Spleen (tissue), 11 donors: ENCODE measurements at regions not wholly inside any gene's neighbourhood (a gene's known extent, or its start where the extent isn't known, plus 50 kb on each side); places are given as distances from the start of the nearest gene placed in this dataset.

Experiments used
- DNase-seq: peaks from one replicate; pipeline ENCODE4 v3.0.0-alpha.2; 2020
- H3K27ac ChIP-seq, 8 donors: fragments of 200-600 bp; sonication (generic) in 7 of 8; 1 replicate in 4 of 8; 2 replicates in 4 of 8; pipeline versions ENCODE4 v1.5.0 to v1.8.0; 2016 to 2021; ENCODE audit warnings: inconsistent platforms in 4 of 8, mild to moderate bottlenecking in 4 of 8, moderate library complexity in 1 of 8
- H3K27me3 ChIP-seq, 7 donors: fragments of 200-600 bp; sonication (generic) in 6 of 7; replicated peaks in 1 of 7; 1 replicate in 4 of 7; 2 replicates in 3 of 7; pipeline versions ENCODE4 v1.5.0 to v1.8.0; 2016 to 2021; ENCODE audit warnings: inconsistent platforms in 3 of 7, mild to moderate bottlenecking in 1 of 7
- H3K36me3 ChIP-seq, 6 donors: fragments of 200-600 bp; sonication (generic) in 5 of 6; 1 replicate in 4 of 6; 2 replicates in 2 of 6; pipeline versions ENCODE4 v1.5.0 to v1.8.0; 2016 to 2021; ENCODE audit warnings: inconsistent platforms in 2 of 6
- H3K4me1 ChIP-seq, 6 donors: fragments of 200-600 bp; sonication (generic) in 5 of 6; 1 replicate in 3 of 6; 2 replicates in 3 of 6; pipeline versions ENCODE4 v1.5.0 to v1.8.0; 2016 to 2021; ENCODE audit warnings: inconsistent platforms in 3 of 6
- H3K4me3 ChIP-seq, 8 donors: fragments of 200-600 bp; sonication (generic) in 7 of 8; 1 replicate in 4 of 8; 2 replicates in 4 of 8; pipeline versions ENCODE4 v1.5.0 to v1.8.0; 2016 to 2021; ENCODE audit warnings: inconsistent platforms in 4 of 8, mild to moderate bottlenecking in 4 of 8, moderate library complexity in 2 of 8
- H3K9me3 ChIP-seq, 8 donors: fragments of 200-600 bp; sonication (generic) in 7 of 8; 1 replicate in 4 of 8; 2 replicates in 4 of 8; pipeline versions ENCODE4 v1.5.0 to v1.8.0; 2016 to 2021; ENCODE audit warnings: inconsistent platforms in 4 of 8
- CTCF ChIP-seq, 11 experiments: fragments of 200-600 bp in 7 of 11; fragments of 450-650 bp in 4 of 11; sonication (generic) in 4 of 11; IDR thresholded peaks in 8 of 11; conservative IDR thresholded peaks in 3 of 11; 1 replicate in 7 of 11; 2 replicates in 4 of 11; pipeline versions ENCODE4 v1.4.0 to v1.8.0; 2016 to 2021; ENCODE audit warnings: antibody characterized with exemption in 11 of 11, inconsistent platforms in 4 of 11, mild to moderate bottlenecking in 1 of 11
- POLR2A ChIP-seq, 3 donors: fragments of 450-650 bp; IDR thresholded peaks; one replicate each; pipeline ENCODE4 v1.5.1; 2017; ENCODE audit warnings: antibody characterized with exemption in 3 of 3, mild to moderate bottlenecking in 1 of 3
- POLR2AphosphoS5 ChIP-seq, 3 donors: sonication (generic); formaldehyde crosslinking; IDR thresholded peaks; one replicate each; pipeline ENCODE4 v1.5.1; 2017; ENCODE audit warnings: antibody characterized with exemption in 3 of 3
- WGBS, 5 donors: extraction: QIAGEN DNeasy Blood & Tissue Kit in 3 of 5; methylation state at CpG; one replicate each; pipeline versions ENCODE4 v1.1.5 to v1.1.7; 2013 to 2018; 5-methylcytosine and 5-hydroxymethylcytosine counted together
- intact Hi-C: fragments of 100-400 bp; cut with DNase I; formaldehyde crosslinking; loops from one replicate; pipeline ENCODE4 v1.15.0; 2023; ENCODE audit warnings: low total_unique reads
- donor health status: healthy with polysubstance abuse.
- donor health status: DM: no; HTN: no; CAD: no; lungs with moderate emphysema.
- donor health status: DM: no; HTN: no; CAD: no.
- donor health status: Bipolar disorder and iron deficiency.
- donor health status: healthy.
- donor health status: DM: no; HTN: no; CAD: no.
- donor health status: DM: yes; HTN: yes; CAD: no.

- intact Hi-C loops = no loop called here
- H3K9me3 ChIP-seq = no peaks in the 10 kb centered on the region
- peak overlapping the region in 6 of 8 donors; percentile 1 to 70 (median 44) for H3K27ac ChIP-seq
- H3K4me3 ChIP-seq = no peak overlapping the region
- DNase-seq = no peak
- WGBS, 5 donors = 70 to 86% (median 72%) methylated on average over 7 of the region's 7 CpGs
- H3K36me3 ChIP-seq = no peaks in the 10 kb centered on the region
- H3K4me1 ChIP-seq = peaks cover 0 to 5% (median 0%) of the 10 kb centered on the region in 6 donors
- H3K27me3 ChIP-seq = no peaks in the 10 kb centered on the region
- TF ChIP-seq CTCF (IDR thresholded peaks at IDR 0.05 in 8 of 11, conservative IDR thresholded peaks at IDR 0.05 in 3 of 11) (no peak), POLR2A (IDR thresholded peaks at IDR 0.05) (no peak), POLR2AphosphoS5 (IDR thresholded peaks at IDR 0.05) (no peak)
Measured at GRCh38 chr2:7450833-7451190, 533.6 kb downstream of the RNF144A start.

GRCh38 chr2:7452110-7452876 is 535.1 kb downstream of the RNF144A start:
- intact Hi-C loops = no loop called here
- no peak for DNase-seq
- 67 to 80% (median 74%) methylated on average over 12 of the region's 12 CpGs for WGBS, 5 donors
- Histone ChIP-seq H3K27me3 (no peaks in the 10 kb centered on the region), H3K27ac (peak overlapping the region in 5 of 8 donors; percentile 21 to 70 (median 53)), H3K4me3 (no peak overlapping the region), H3K36me3 (no peaks in the 10 kb centered on the region), H3K4me1 (peaks cover 0 to 5% (median 0%) of the 10 kb centered on the region in 6 donors), H3K9me3 (no peaks in the 10 kb centered on the region)
- no peak for TF ChIP-seq POLR2A (IDR thresholded peaks at IDR 0.05)
- TF ChIP-seq CTCF (IDR thresholded peaks at IDR 0.05 in 8 of 11, conservative IDR thresholded peaks at IDR 0.05 in 3 of 11) = no peak
- TF ChIP-seq POLR2AphosphoS5 (IDR thresholded peaks at IDR 0.05) = no peak

GRCh38 chr2:7454592-7454991 is 537.4 kb downstream of the RNF144A start:
- Histone ChIP-seq H3K27ac (no peak overlapping the region), H3K4me1 (peaks cover 0 to 5% (median 0%) of the 10 kb centered on the region in 6 donors), H3K9me3 (no peaks in the 10 kb centered on the region), H3K4me3 (no peak overlapping the region), H3K27me3 (no peaks in the 10 kb centered on the region), H3K36me3 (no peaks in the 10 kb centered on the region)
- intact Hi-C loops = no loop called here
- TF ChIP-seq CTCF (IDR thresholded peaks at IDR 0.05 in 8 of 11, conservative IDR thresholded peaks at IDR 0.05 in 3 of 11) = no peak
- no peak for TF ChIP-seq POLR2A (IDR thresholded peaks at IDR 0.05)
- TF ChIP-seq POLR2AphosphoS5 (IDR thresholded peaks at IDR 0.05) = no peak
- 75 to 89% (median 82%) methylated on average over 4 of the region's 4 CpGs for WGBS, 5 donors
- no peak for DNase-seq

GRCh38 chr2:7456762-7457161 is 539.5 kb downstream of the RNF144A start:
- Histone ChIP-seq H3K27me3 (no peaks in the 10 kb centered on the region), H3K27ac (no peak overlapping the region), H3K36me3 (no peaks in the 10 kb centered on the region), H3K9me3 (no peaks in the 10 kb centered on the region), H3K4me1 (no peaks in the 10 kb centered on the region), H3K4me3 (no peak overlapping the region)
- intact Hi-C loops = no loop called here
- WGBS, 5 donors = 70 to 88% (median 80%) methylated on average over 13 of the region's 13 CpGs
- DNase-seq = no peak
- TF ChIP-seq POLR2A (IDR thresholded peaks at IDR 0.05) = no peak
- no peak for TF ChIP-seq POLR2AphosphoS5 (IDR thresholded peaks at IDR 0.05)
- no peak for TF ChIP-seq CTCF (IDR thresholded peaks at IDR 0.05 in 8 of 11, conservative IDR thresholded peaks at IDR 0.05 in 3 of 11)
